ENCODE measurements at regions not wholly inside any gene's neighbourhood (a gene's known extent, or its start where the extent isn't known, plus 50 kb on each side); places are given as distances from the start of the nearest gene placed in this dataset.

GRCh38 chr16:63145411-63145810 is 1109.2 kb upstream of the CDH8 start:
- TF ChIP-seq EZH2 (IDR thresholded peaks at IDR 0.05) (no peak), POLR2AphosphoS5 (IDR thresholded peaks at IDR 0.05; ENCODE audit: borderline replicate concordance, low read depth, low read length) (no peak)

Measured in SK-N-MC (cell line).